Parathyroid adenoma (tissue), 2 donors: ENCODE measurements at regions not wholly inside any gene's neighbourhood (a gene's known extent, or its start where the extent isn't known, plus 50 kb on each side); places are given as distances from the start of the nearest gene placed in this dataset.

Experiments
- H2AFZ ChIP-seq: fragments of 300-600 bp; sonication (generic); one replicate; pipeline ENCODE4 v1.7.0; 2017; ENCODE audit warnings: antibody characterized with exemption, mild to moderate bottlenecking
- H3K27ac ChIP-seq: fragments of 300-600 bp; sonication (generic); one replicate; pipeline ENCODE4 v1.7.0; 2017
- H3K27me3 ChIP-seq: fragments of 300-600 bp; sonication (generic); one replicate; pipeline ENCODE4 v1.7.0; 2017; ENCODE audit warnings: low read length; ENCODE audit not compliant: control insufficient read depth, insufficient read depth
- H3K36me3 ChIP-seq: fragments of 300-600 bp; sonication (generic); one replicate; pipeline ENCODE4 v1.7.0; 2017; ENCODE audit warnings: low read length; ENCODE audit not compliant: control insufficient read depth, insufficient read depth
- H3K4me1 ChIP-seq: fragments of 300-600 bp; sonication (generic); one replicate; pipeline ENCODE4 v1.7.0; 2017; ENCODE audit warnings: control low read depth
- H3K4me2 ChIP-seq: fragments of 300-600 bp; sonication (generic); one replicate; pipeline ENCODE4 v1.7.0; 2017; ENCODE audit warnings: low read length
- H3K4me3 ChIP-seq: fragments of 300-600 bp; sonication (generic); one replicate; pipeline ENCODE4 v1.7.0; 2017; ENCODE audit warnings: low read depth, low read length
- H3K79me2 ChIP-seq: fragments of 300-600 bp; sonication (generic); one replicate; pipeline ENCODE4 v1.7.0; 2017; ENCODE audit warnings: control low read depth
- H3K9ac ChIP-seq: fragments of 300-600 bp; sonication (generic); one replicate; pipeline ENCODE4 v1.7.0; 2017; ENCODE audit warnings: mild to moderate bottlenecking
- H3K9me3 ChIP-seq: fragments of 300-600 bp; sonication (generic); one replicate; pipeline ENCODE4 v1.7.0; 2017; ENCODE audit warnings: low read length; ENCODE audit not compliant: control insufficient read depth
- CTCF ChIP-seq: fragments of 300-600 bp; sonication (generic); IDR thresholded peaks from one replicate; pipeline ENCODE4 v1.7.0; 2017; ENCODE audit warnings: antibody characterized with exemption, mild to moderate bottlenecking
- donor health status: primary hyperparathyroidism.

- H2AFZ ChIP-seq: no peak overlapping the region
These were observed 1268.3 kb downstream of the XPNPEP1 start for GRCh38 chr10:108655057-108655456.

GRCh38 chr10:108653531-108653930 lies 1269.8 kb downstream of the XPNPEP1 start:
- no peaks in the 10 kb centered on the region for H3K4me1 ChIP-seq
- H3K79me2 ChIP-seq: no peaks in the 10 kb centered on the region
- no peak overlapping the region for H3K9ac ChIP-seq
- H2AFZ ChIP-seq: no peak overlapping the region
- H3K27ac ChIP-seq: no peak overlapping the region
- H3K4me2 ChIP-seq: no peak overlapping the region
- H3K9me3 ChIP-seq: no peaks in the 10 kb centered on the region
- no peaks in the 10 kb centered on the region for H3K36me3 ChIP-seq
- no peaks in the 10 kb centered on the region for H3K27me3 ChIP-seq
- TF ChIP-seq CTCF: no peak
- no peak overlapping the region for H3K4me3 ChIP-seq

More at GRCh38 chr10:108655057-108655456, 1268.3 kb downstream of the XPNPEP1 start:
- no peak overlapping the region for H3K4me3 ChIP-seq
- H3K4me2 ChIP-seq: no peak overlapping the region
- no peaks in the 10 kb centered on the region for H3K79me2 ChIP-seq
- H3K9me3 ChIP-seq: no peaks in the 10 kb centered on the region
- H3K27ac ChIP-seq: no peak overlapping the region
- H3K27me3 ChIP-seq: no peaks in the 10 kb centered on the region
- no peak for TF ChIP-seq CTCF
- H3K36me3 ChIP-seq: no peaks in the 10 kb centered on the region
- no peak overlapping the region for H3K9ac ChIP-seq
- no peaks in the 10 kb centered on the region for H3K4me1 ChIP-seq

- Histone ChIP-seq H3K36me3 (no peaks in the 10 kb centered on the region), H3K79me2 (no peaks in the 10 kb centered on the region), H3K4me3 (no peak overlapping the region), H3K4me1 (no peaks in the 10 kb centered on the region), H3K4me2 (no peak overlapping the region), H2AFZ (no peak overlapping the region), H3K27me3 (no peaks in the 10 kb centered on the region), H3K27ac (no peak overlapping the region), H3K9me3 (no peaks in the 10 kb centered on the region), H3K9ac (no peak overlapping the region)
- TF ChIP-seq CTCF: no peak
These were observed 1284.3 kb downstream of the XPNPEP1 start for GRCh38 chr10:108639010-108639409.

- no peak for TF ChIP-seq CTCF
- no peaks in the 10 kb centered on the region for H3K9me3 ChIP-seq
- no peaks in the 10 kb centered on the region for H3K36me3 ChIP-seq
- no peaks in the 10 kb centered on the region for H3K79me2 ChIP-seq
- H3K27ac ChIP-seq: no peak overlapping the region
- H3K4me1 ChIP-seq: no peaks in the 10 kb centered on the region
- H3K4me3 ChIP-seq: no peak overlapping the region
- H3K9ac ChIP-seq: no peak overlapping the region
- H3K27me3 ChIP-seq: no peaks in the 10 kb centered on the region
- no peak overlapping the region for H2AFZ ChIP-seq
- no peak overlapping the region for H3K4me2 ChIP-seq
These were observed 1285.1 kb downstream of the XPNPEP1 start for GRCh38 chr10:108638225-108638624.

- no peak overlapping the region for H3K4me3 ChIP-seq
- H3K4me1 ChIP-seq: no peaks in the 10 kb centered on the region
- no peak overlapping the region for H2AFZ ChIP-seq
- no peak overlapping the region for H3K27ac ChIP-seq
- H3K27me3 ChIP-seq: no peaks in the 10 kb centered on the region
- H3K79me2 ChIP-seq: no peaks in the 10 kb centered on the region
- no peak overlapping the region for H3K4me2 ChIP-seq
- TF ChIP-seq CTCF: no peak
- H3K9me3 ChIP-seq: no peaks in the 10 kb centered on the region
- H3K36me3 ChIP-seq: no peaks in the 10 kb centered on the region
- H3K9ac ChIP-seq: no peak overlapping the region
These were observed 1290.3 kb downstream of the XPNPEP1 start for GRCh38 chr10:108633046-108633445.
